Gastroesophageal sphincter (tissue), 3 donors: ENCODE measurements at regions not wholly inside any gene's neighbourhood (a gene's known extent, or its start where the extent isn't known, plus 50 kb on each side); places are given as distances from the start of the nearest gene placed in this dataset.

ENCODE experiments used
- CTCF ChIP-seq, 4 experiments: fragments of 200-600 bp in 2 of 4; fragments of 450-650 bp in 2 of 4; sonication (generic) in 1 of 4; IDR thresholded peaks; one replicate each; pipeline ENCODE4 v1.5.1; 2017 to 2019; ENCODE audit warnings: antibody characterized with exemption in 4 of 4, mild to moderate bottlenecking in 2 of 4, moderate library complexity in 2 of 4
- POLR2A ChIP-seq, 2 donors: fragments of 450-650 bp; IDR thresholded peaks; one replicate each; pipeline ENCODE4 v1.6.1; 2017; ENCODE audit warnings: antibody characterized with exemption in 2 of 2, mild to moderate bottlenecking in 2 of 2, moderate library complexity in 1 of 2
- POLR2AphosphoS5 ChIP-seq: sonication (generic); formaldehyde crosslinking; IDR thresholded peaks from one replicate; pipeline ENCODE4 v1.6.1; 2017; ENCODE audit warnings: antibody characterized with exemption

GRCh38 chr3:178288074-178288473 is 248.2 kb upstream of the KCNMB2 start:
- TF ChIP-seq CTCF (IDR thresholded peaks at IDR 0.05): no peak
- no peak for TF ChIP-seq POLR2A (IDR thresholded peaks at IDR 0.05)
- TF ChIP-seq POLR2AphosphoS5: no peak
